Adrenal gland (tissue), 9 donors: ENCODE measurements at regions not wholly inside any gene's neighbourhood (a gene's known extent, or its start where the extent isn't known, plus 50 kb on each side); places are given as distances from the start of the nearest gene placed in this dataset.

Source experiments
- DNase-seq, 7 donors: peaks; one replicate each; pipeline ENCODE4 v3.0.0-alpha.2; 2019 to 2020
- H3K27ac ChIP-seq, 5 donors: fragments of 200-600 bp; sonication (generic) in 4 of 5; 1 replicate in 3 of 5; 2 replicates in 2 of 5; pipeline versions ENCODE4 v1.5.1 to v1.8.0; 2016 to 2020; ENCODE audit warnings: mild to moderate bottlenecking in 1 of 5
- H3K27me3 ChIP-seq: fragments of 200-600 bp; 2 replicates; pipeline ENCODE4 v1.8.0; 2021
- H3K36me3 ChIP-seq, 2 donors: fragments of 200-600 bp; replicated peaks in 1 of 2; 1 replicate in 1 of 2; 2 replicates in 1 of 2; pipeline versions ENCODE4 v1.5.1 to v1.8.0; 2018 to 2022
- H3K4me1 ChIP-seq, 2 donors: fragments of 200-600 bp; replicated peaks in 1 of 2; 1 replicate in 1 of 2; 2 replicates in 1 of 2; pipeline versions ENCODE4 v1.5.1 to v1.8.0; 2018 to 2021
- H3K4me3 ChIP-seq, 4 donors: fragments of 200-600 bp; sonication (generic) in 3 of 4; one replicate each; pipeline ENCODE4 v1.5.1; 2016 to 2018
- H3K9me3 ChIP-seq, 3 donors: fragments of 200-600 bp; sonication (generic) in 1 of 3; replicated peaks in 1 of 3; 1 replicate in 2 of 3; 2 replicates in 1 of 3; pipeline versions ENCODE4 v1.5.1 to v1.8.0; 2016 to 2021
- CTCF ChIP-seq, 6 experiments: fragments of 450-650 bp in 4 of 6; fragments of 200-600 bp in 2 of 6; sonication (generic) in 1 of 6; IDR thresholded peaks; 1 replicate in 5 of 6; 2 replicates in 1 of 6; pipeline versions ENCODE4 v1.5.1 to v1.8.0; 2016 to 2021; ENCODE audit warnings: antibody characterized with exemption in 6 of 6, mild to moderate bottlenecking in 2 of 6, moderate library complexity in 1 of 6
- POLR2A ChIP-seq, 2 donors: fragments of 450-650 bp; IDR thresholded peaks; one replicate each; pipeline ENCODE4 v1.6.1; 2017; ENCODE audit warnings: antibody characterized with exemption in 2 of 2, mild to moderate bottlenecking in 2 of 2, moderate library complexity in 1 of 2
- WGBS, 4 donors: extraction: QIAGEN DNeasy Blood & Tissue Kit in 2 of 4; methylation state at CpG; one replicate each; pipeline versions ENCODE4 v1.1.5 to v1.1.7; 2013 to 2017; 5-methylcytosine and 5-hydroxymethylcytosine counted together
- intact Hi-C, 2 donors: fragments of 100-400 bp; cut with DNase I; formaldehyde crosslinking; loops; one replicate each; pipeline versions ENCODE4 v1.14.1 to v1.15.0; 2022 to 2023
- microRNA counts, 2 donors: library from miRNA; unstranded; fragments of <30 nt; microRNA quantifications; one replicate each; lab custom pipeline; 2016
- microRNA-seq, 3 donors: library from miRNA; unstranded; fragments of <30 nt; microRNA quantifications; one replicate each; pipeline ENCODE4, GENCODE V29; 2017 to 2020
- small RNA-seq, 2 donors: library from RNA; depleted of rRNA; stranded (forward); fragments of <200 nt; gene quantifications; one replicate each; pipeline ENCODE3, GENCODE V24; 2016
- donor health status: healthy with polysubstance abuse.
- donor health status: Bipolar disorder and iron deficiency.
- donor health status: DM: yes; HTN: yes; CAD: no.
- donor health status: DM: no; HTN: no; CAD: no.
- donor health status: DM: no; HTN: no; CAD: no.

GRCh38 chr5:154529282-154529681 lies 51.3 kb upstream of the HAND1 start:
- Histone ChIP-seq H3K4me1 (no peaks in the 10 kb centered on the region), H3K9me3 (no peaks in the 10 kb centered on the region), H3K4me3 (no peak overlapping the region), H3K27ac (no peak overlapping the region), H3K36me3 (no peaks in the 10 kb centered on the region), H3K27me3 (no peaks in the 10 kb centered on the region)
- no peak for TF ChIP-seq CTCF (IDR thresholded peaks at IDR 0.05)
- TF ChIP-seq POLR2A (IDR thresholded peaks at IDR 0.05), result no peak
- DNase-seq, result no peak
- 92 to 96% (median 96%) methylated on average over 1 of the region's 1 CpG for WGBS, 4 donors
- intact Hi-C loops, result no loop called here

GRCh38 chr5:154528005-154528594 lies 50.1 kb upstream of the HAND1 start:
- no peak overlapping the region for H3K4me3 ChIP-seq
- no peaks in the 10 kb centered on the region for H3K9me3 ChIP-seq
- H3K36me3 ChIP-seq, result no peaks in the 10 kb centered on the region
- intact Hi-C loops, result no loop called here
- H3K27me3 ChIP-seq, result no peaks in the 10 kb centered on the region
- TF ChIP-seq CTCF (IDR thresholded peaks at IDR 0.05) (no peak), POLR2A (IDR thresholded peaks at IDR 0.05) (no peak)
- no peak overlapping the region for H3K27ac ChIP-seq
- no peak for DNase-seq
- WGBS, 4 donors, result 73 to 83% (median 79%) methylated on average over 5 of the region's 5 CpGs
- no peaks in the 10 kb centered on the region for H3K4me1 ChIP-seq

MicroRNAs encoded in the stretch of these regions (microRNA counts, 767-probe panel; counts per million panel counts)
- microRNA hsa-miR-1303 (lab: Ali Mortazavi, UCI) (0 counts per million in 2 donors), microRNA hsa-miR-3141 (lab: Ali Mortazavi, UCI) (0 counts per million in 2 donors)

Small RNAs in the stretch of these regions (microRNA-seq; reads per million reads assigned to microRNA genes)
- gene MIR1303 (0 reads per million in 3 donors), gene MIR3141 (0 reads per million in 3 donors)

Small RNAs in the stretch of these regions (small RNA-seq; reads per million reads assigned to genes)
- 0 reads per million in 2 donors for gene MIR1303
- gene MIR3141, result 0 reads per million in 2 donors
